Testis (tissue), 2 donors: ENCODE measurements at regions not wholly inside any gene's neighbourhood (a gene's known extent, or its start where the extent isn't known, plus 50 kb on each side); places are given as distances from the start of the nearest gene placed in this dataset.

ENCODE experiments used
- POLR2A ChIP-seq: fragments of 450-650 bp; IDR thresholded peaks from one replicate; pipeline ENCODE4 v1.6.1; 2017; ENCODE audit warnings: antibody characterized with exemption, mild to moderate bottlenecking, moderate library complexity
- TF ChIP-seq, protein P1 (sequence below), 3 experiments: fragments of 450-650 bp in 2 of 3; fragments of 200-600 bp in 1 of 3; sonication (generic) in 1 of 3; IDR thresholded peaks; one replicate each; pipeline ENCODE4 v1.5.1; 2016 to 2019; ENCODE audit warnings: antibody characterized with exemption in 3 of 3, mild to moderate bottlenecking in 2 of 3, moderate library complexity in 1 of 3

DNA sequence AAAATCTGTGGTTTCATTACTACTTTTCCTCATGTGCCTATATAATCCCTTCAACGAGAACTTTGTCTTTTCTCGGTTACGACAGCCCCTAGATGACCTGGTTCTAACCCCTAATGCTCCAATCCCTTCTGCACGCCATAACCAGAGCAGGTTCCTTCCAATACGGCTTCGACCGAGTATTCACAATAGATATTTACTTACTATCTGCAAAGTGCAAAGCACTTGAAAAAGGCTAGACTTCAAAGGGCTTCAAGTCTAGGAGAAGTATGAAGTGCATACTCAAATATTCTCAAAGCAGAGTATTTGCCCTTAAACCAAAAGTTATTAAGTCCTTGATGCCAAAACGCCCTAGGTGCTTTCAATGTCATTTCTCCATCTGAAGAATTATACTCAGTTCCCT, 63.4 kb upstream of the NHSL1 start:
- TF ChIP-seq, protein P1, sequence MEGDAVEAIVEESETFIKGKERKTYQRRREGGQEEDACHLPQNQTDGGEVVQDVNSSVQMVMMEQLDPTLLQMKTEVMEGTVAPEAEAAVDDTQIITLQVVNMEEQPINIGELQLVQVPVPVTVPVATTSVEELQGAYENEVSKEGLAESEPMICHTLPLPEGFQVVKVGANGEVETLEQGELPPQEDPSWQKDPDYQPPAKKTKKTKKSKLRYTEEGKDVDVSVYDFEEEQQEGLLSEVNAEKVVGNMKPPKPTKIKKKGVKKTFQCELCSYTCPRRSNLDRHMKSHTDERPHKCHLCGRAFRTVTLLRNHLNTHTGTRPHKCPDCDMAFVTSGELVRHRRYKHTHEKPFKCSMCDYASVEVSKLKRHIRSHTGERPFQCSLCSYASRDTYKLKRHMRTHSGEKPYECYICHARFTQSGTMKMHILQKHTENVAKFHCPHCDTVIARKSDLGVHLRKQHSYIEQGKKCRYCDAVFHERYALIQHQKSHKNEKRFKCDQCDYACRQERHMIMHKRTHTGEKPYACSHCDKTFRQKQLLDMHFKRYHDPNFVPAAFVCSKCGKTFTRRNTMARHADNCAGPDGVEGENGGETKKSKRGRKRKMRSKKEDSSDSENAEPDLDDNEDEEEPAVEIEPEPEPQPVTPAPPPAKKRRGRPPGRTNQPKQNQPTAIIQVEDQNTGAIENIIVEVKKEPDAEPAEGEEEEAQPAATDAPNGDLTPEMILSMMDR (IDR thresholded peaks at IDR 0.05), result no peak
- no peak for TF ChIP-seq POLR2A
